ENCODE measurements at regions not wholly inside any gene's neighbourhood (a gene's known extent, or its start where the extent isn't known, plus 50 kb on each side); places are given as distances from the start of the nearest gene placed in this dataset.

GRCh38 chr14:82490397-82490796 is 956.7 kb upstream of the SEL1L start:
- DNase-seq, result no peak

DNA sequence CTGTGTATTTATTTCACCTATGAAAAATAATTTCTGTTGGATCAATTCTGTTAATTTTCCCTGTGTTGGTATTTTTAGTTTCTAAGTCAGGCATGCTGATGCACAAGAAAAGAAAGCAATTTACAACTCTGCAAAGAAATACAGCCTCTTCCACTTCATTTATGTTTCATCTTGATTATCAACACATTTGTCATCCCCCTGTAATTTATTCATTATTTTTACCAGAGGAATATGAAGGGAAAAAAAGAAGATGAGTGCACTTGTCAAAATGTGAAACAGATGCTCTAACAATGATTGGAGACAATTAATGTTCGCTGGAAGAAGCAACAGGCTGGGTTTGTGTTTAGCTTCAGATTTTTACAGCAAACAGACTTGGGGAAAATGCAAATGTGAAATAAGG is 958.5 kb upstream of the SEL1L start:
- no peak for DNase-seq

DNA sequence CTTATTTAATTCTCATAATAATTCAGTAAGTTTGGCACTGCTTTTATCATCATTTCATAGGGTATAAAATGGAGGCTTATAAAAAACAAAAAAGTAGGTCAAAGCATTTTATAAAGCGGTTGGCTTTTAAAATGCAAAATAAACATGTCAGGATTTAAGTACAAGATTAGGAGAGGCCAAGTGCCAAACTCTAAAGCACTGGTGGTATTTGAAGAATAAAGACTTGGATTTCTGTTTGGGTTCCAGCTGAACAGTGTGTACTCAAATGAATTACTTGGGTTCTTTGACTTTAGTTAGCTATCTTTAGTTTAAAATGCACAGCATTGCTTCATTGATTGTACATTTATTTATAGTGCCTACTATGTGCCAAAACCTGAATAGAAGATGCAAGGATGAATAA is 966.6 kb upstream of the SEL1L start:
- no peak for DNase-seq

DNA sequence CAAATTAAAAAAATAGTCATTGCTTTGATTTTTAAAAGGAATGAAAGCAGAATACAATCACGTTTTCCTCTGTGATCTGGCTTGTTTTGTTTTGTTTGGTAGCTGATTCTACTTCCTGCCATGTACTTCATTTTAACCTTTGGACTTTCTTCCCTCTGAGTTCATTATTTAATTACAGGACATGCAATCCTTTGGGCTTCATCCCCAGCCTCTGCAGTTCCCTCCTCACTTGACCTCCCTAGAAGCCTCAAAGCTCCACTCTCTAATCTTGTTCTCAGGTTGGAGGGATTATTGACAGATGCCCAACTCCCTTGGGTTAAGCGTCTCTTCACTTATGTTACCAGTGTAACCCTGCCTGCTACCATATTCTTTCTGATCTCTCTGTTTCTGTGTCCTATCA is 967.9 kb upstream of the SEL1L start:
- DNase-seq, result no peak

DNA sequence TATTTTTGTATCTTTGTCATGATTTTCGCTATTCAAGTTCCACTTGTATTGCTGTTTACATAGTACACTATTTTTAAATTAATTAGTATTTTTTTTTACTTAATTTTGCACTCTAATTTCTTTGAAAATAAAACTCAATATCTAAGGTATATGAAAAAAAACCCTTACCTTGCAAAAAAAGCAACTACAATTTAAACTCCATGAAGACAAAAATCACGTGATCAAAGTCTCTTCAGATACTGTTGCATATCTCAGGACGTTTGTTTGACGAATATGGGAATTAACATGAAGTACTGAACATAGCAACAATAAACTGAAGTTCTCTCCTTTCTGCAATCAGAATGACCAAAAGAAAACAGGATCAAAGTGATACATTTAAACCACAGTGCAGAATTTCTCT is 968.4 kb upstream of the SEL1L start:
- DNase-seq, result no peak

GRCh38 chr14:82504894-82505293 is 971.2 kb upstream of the SEL1L start:
- DNase-seq, result no peak

- DNase-seq, result no peak
These were observed 976.4 kb upstream of the SEL1L start for GRCh38 chr14:82510007-82510406.

- DNase-seq, result no peak
These were observed 977.7 kb upstream of the SEL1L start for GRCh38 chr14:82511399-82511798.

GRCh38 chr14:82520765-82521164 is 987.1 kb upstream of the SEL1L start:
- no peak for DNase-seq

- no peak for DNase-seq
These were observed 987.5 kb upstream of the SEL1L start for GRCh38 chr14:82521191-82521590.

GRCh38 chr14:82528016-82528415 is 994.4 kb upstream of the SEL1L start:
- no peak for DNase-seq

GRCh38 chr14:82533351-82533750 is 999.7 kb upstream of the SEL1L start:
- no peak for DNase-seq

DNA sequence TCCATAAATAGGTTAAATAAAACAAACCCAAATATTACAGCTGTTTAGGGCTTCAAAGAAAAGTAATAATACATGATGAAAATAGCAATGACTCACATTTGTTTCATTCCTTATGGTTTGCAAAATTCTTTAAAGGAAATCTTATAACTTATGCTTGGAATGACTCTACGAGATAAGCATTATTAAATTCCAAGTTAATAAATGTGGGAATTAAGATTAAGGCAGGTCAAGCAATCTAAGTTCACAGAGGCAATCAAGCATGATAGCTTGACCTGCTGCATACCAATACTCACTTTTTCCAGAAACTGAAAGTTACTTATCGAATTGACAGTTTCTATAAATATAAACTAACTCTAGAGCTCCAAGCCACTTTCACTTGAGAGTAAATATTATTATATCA is 1002.9 kb upstream of the SEL1L start:
- DNase-seq, result peak; percentile 3

DNA sequence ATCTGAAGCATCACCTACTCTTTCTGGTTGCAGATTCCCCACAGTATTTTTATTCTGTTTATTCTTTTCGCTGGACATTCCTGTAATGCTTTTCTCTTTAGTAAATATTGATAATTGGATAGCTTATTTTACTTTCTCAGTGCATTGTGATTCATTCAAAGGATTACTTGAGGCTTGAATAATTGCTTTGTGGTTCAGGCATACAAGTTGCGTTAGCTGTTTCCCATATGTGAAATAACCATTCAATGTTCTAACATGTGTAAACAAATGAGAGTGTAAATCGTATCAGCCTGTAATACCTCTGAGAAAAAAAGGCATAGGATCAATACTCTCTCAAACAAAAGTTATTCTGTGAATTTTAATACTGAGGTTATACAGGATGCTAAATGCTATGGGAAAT is 1004.2 kb upstream of the SEL1L start:
- peak; percentile 9 for DNase-seq

DNA sequence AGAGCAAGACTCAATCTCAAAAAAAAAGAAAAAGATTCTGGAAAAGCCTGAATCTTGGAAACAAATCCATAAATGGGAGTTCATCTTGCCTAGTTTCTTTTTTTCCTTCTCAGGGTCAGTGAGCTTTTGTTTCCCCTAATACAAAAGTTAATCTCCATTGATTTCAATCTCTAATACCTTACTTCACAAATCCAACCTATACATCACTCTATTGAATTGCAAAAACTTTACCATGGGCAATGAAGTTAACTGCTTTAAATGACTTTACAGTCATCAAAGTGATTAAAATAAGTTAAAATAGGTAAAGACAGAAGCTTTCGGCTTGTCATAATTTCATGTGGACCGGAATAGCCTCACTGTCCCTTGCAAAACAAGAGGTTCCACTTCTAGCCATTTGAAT is 1012.7 kb upstream of the SEL1L start:
- DNase-seq, result no peak

GRCh38 chr14:82549306-82549990 is 1015.8 kb upstream of the SEL1L start:
- no peak for DNase-seq

GRCh38 chr14:82562881-82563280 is 1029.2 kb upstream of the SEL1L start:
- no peak for DNase-seq

DNA sequence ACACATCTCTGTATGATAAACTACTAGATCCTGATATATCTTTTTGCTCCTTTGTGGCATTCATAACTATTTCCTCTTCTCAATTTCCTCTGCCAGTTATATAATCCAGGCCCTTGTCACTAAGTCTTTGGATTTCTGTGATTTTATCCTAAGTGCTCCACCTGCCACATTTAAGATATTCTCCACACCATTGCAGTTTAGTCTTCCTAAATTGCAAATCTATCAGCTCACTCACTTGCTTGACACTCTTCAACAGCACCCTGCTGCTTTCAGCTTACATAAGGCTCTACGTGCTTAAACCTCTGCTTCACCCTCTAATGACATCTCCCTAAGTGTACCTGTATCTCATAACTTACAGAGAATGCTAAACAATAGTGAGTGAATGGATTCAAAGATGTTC is 1032.2 kb upstream of the SEL1L start:
- no peak for DNase-seq

DNA sequence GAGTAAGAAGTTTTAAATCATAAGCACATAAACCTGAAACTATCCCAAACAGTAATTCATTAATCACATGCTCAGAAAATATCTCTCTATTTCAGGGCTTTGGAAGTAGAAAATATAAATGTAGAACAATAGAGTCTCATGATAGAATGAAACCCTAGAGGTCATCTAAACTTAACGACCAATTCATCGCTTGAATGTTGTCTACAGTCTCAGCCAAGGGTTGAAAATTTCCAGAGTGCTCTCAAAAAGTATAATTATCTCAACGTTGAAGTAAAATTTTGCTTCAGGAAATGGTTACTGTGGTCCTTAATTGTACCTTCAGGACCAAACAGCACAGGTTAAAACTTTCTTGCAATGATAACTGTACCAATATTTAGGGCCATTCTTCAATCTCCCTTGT is 1053.6 kb upstream of the SEL1L start:
- no peak for DNase-seq

GRCh38 chr14:82595466-82595865 is 1061.8 kb upstream of the SEL1L start:
- DNase-seq, result no peak

DNA sequence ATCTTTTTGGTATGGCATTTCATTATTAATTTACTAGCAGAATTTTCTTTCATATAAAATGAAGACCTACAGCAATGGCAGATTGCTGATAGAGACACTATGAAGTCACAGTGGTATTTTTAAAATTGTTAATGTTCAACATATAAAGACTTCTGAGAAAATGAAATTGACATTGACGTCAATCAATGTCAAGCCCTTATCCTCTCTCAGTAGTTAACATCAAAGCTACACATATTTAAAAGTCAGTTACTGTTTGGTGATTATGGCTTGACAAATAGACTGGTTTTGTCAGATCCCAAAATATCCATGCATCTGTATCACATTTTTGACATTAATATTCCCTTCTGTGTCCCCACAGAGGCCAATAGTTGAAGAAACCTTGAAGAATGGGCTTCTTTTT is 1069.1 kb upstream of the SEL1L start:
- no peak for DNase-seq

DNA sequence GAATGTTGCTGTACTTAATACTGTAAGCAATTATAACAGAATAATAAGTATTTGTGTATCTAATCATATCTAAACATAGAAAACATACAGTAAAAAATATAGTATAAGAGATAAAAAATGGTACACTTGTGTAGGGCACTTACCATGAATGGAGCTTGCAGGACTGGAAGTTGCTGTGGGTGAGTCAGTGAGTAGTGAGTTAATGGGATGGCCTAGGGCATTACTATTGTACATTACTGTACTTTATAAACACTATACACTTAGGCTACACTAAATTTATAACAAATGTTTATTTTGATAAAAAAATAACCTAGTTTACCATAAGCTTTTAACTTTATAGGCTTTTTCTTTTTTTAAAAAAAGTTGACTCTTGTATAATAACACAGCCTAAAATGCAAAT is 1071.2 kb upstream of the SEL1L start:
- no peak for DNase-seq

- no peak for DNase-seq
These were observed 1088.3 kb upstream of the SEL1L start for GRCh38 chr14:82621881-82622450.

DNA sequence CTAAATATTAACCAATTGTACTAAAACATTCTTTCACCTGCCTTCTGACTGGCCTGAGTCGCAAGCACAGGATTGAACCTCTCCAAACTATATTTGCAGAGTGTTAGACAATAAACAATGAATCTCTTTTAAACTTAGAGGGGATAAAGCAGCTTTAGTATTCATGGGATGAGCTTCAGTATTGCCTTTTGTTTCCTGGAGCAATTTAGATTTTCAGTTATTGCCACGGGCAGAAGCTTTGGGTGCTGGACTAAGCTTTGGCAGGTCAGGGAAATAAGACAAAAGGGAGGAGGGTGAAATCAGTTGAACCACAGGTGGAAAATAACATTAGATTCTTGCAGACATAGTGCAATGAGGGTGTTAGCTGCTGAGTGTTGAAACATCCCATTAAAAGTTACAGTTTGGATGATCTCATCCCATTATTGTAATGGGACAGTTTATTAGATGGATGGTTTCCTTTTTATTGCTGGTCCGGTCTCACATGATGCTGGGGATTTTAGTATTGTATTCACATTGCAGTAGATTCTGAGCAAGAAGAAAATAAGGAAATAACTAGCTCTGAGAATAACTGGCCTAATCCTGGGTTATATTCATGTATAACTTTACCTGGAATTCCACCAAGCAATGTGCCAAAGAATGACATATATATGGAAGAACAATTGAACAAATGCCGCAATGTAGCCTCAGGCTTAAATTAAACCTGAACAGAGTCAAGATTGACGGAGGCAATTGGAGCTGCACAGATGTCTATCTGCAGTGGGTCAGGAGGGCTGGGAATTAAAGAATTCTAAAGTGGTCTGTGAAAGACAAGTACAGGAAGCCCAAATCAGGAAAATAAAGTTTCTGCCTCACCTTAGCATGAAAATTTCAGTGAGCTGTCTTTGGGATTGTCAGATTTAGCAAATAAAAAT is 1092.8 kb upstream of the SEL1L start:
- no peak for DNase-seq

Measured in fibroblast of skin of back (primary cell).